ENCODE measurements at regions not wholly inside any gene's neighbourhood (a gene's known extent, or its start where the extent isn't known, plus 50 kb on each side); places are given as distances from the start of the nearest gene placed in this dataset.
"Not testable (repeated sequence)": the region's sequence is repeated elsewhere in the genome, so short reads cannot be mapped to it uniquely, and the experiment has no call there.

DNA sequence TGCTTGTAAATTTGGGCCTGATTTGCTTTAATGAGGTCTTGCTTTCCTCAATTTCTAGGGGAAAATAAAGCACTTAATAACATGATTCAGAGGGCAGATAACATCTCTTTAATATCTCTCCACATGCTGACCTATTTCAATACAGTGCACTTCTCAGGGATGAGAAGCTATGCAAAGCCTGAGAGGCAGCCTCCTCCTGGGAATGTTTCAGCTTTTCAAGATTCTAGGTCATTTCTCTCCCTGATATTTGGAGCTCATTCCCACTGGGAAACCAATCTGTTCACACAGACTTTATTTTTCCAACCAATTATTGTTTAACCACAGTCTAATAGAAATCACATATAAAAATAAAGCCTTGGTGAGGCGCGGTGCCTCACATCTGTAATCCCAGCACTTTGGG is 67.0 kb upstream of the LSAMP start:
- H3K27me3 ChIP-seq: no peaks in the 10 kb centered on the region
- H3K4me3 ChIP-seq: no peak overlapping the region
- H3K4me1 ChIP-seq: no peaks in the 10 kb centered on the region
- H3K27ac ChIP-seq: no peak overlapping the region
- no peaks in the 10 kb centered on the region for H3K36me3 ChIP-seq
- TF ChIP-seq, protein P1, sequence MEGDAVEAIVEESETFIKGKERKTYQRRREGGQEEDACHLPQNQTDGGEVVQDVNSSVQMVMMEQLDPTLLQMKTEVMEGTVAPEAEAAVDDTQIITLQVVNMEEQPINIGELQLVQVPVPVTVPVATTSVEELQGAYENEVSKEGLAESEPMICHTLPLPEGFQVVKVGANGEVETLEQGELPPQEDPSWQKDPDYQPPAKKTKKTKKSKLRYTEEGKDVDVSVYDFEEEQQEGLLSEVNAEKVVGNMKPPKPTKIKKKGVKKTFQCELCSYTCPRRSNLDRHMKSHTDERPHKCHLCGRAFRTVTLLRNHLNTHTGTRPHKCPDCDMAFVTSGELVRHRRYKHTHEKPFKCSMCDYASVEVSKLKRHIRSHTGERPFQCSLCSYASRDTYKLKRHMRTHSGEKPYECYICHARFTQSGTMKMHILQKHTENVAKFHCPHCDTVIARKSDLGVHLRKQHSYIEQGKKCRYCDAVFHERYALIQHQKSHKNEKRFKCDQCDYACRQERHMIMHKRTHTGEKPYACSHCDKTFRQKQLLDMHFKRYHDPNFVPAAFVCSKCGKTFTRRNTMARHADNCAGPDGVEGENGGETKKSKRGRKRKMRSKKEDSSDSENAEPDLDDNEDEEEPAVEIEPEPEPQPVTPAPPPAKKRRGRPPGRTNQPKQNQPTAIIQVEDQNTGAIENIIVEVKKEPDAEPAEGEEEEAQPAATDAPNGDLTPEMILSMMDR (IDR thresholded peaks at IDR 0.05): no peak
- H3K9me3 ChIP-seq: no peaks in the 10 kb centered on the region
- no peak for DNase-seq (ENCODE audit: low spot score)

DNA sequence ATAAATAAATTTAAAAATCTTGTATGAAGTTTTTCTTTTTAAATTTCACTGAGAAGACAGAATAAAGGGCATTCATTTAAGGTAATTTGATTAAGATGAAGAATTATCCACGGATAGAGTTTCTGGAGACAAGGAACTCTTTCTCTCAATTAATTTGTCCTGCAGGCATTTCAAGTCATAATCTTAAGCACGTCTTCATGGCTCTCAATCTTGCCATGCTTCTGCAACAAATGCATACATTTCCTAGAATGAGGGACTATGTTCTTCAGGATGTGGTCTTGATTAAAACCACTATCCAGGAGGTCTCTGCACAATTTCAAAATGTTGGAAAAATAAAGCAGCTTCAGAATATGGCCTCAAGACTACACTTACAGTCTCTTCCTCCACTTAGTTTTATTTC is 67.6 kb upstream of the LSAMP start:
- Histone ChIP-seq H3K4me3 (no peak overlapping the region), H3K4me1 (no peaks in the 10 kb centered on the region), H3K27me3 (no peaks in the 10 kb centered on the region), H3K36me3 (no peaks in the 10 kb centered on the region), H3K27ac (no peak overlapping the region), H3K9me3 (no peaks in the 10 kb centered on the region)
- DNase-seq (ENCODE audit: low spot score): no peak
- TF ChIP-seq, protein P1 (IDR thresholded peaks at IDR 0.05): no peak

- Histone ChIP-seq H3K9me3 (no peaks in the 10 kb centered on the region), H3K4me1 (no peaks in the 10 kb centered on the region), H3K27ac (no peak overlapping the region), H3K36me3 (no peaks in the 10 kb centered on the region), H3K27me3 (no peaks in the 10 kb centered on the region), H3K4me3 (no peak overlapping the region)
- DNase-seq (ENCODE audit: low spot score): no peak
- TF ChIP-seq, protein P1 (IDR thresholded peaks at IDR 0.05): no peak
These were observed 70.7 kb upstream of the LSAMP start for GRCh38 chr3:116515973-116516372.

GRCh38 chr3:116517308-116517707 is 72.0 kb upstream of the LSAMP start:
- Histone ChIP-seq H3K27me3 (no peaks in the 10 kb centered on the region), H3K36me3 (no peaks in the 10 kb centered on the region), H3K4me1 (no peaks in the 10 kb centered on the region), H3K9me3 (no peaks in the 10 kb centered on the region), H3K4me3 (no peak overlapping the region), H3K27ac (no peak overlapping the region)
- no peak for DNase-seq (ENCODE audit: low spot score)
- TF ChIP-seq, protein P1 (IDR thresholded peaks at IDR 0.05): no peak

DNA sequence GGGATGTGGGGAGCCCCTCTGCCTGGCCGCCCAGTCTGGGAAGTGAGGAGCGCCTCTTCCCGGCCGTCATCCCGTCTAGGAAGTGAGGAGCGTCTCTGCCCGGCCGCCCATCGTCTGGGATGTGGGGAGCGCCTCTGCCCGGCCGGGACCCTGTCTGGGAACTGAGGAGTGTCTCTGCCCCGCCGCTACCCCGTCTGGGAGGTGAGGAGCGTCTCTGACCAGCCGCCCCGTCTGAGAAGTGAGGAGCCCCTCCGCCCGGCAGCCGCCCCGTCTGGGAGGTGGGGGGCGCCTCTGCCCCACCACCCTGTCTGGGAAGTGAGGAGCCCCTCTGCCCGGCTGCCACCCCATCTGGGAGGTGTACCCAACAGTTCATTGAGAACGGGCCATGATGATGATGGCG is 73.8 kb upstream of the LSAMP start:
- not testable (repeated sequence) for H3K4me3 ChIP-seq; H3K27me3 ChIP-seq; H3K9me3 ChIP-seq; DNase-seq (ENCODE audit: low spot score); H3K27ac ChIP-seq; H3K4me1 ChIP-seq; H3K36me3 ChIP-seq

- H3K27me3 ChIP-seq; H3K27ac ChIP-seq; H3K4me3 ChIP-seq; H3K9me3 ChIP-seq; H3K4me1 ChIP-seq; DNase-seq (ENCODE audit: low spot score); H3K36me3 ChIP-seq: not testable (repeated sequence)
These were observed 74.5 kb upstream of the LSAMP start for GRCh38 chr3:116519823-116520222.

DNA sequence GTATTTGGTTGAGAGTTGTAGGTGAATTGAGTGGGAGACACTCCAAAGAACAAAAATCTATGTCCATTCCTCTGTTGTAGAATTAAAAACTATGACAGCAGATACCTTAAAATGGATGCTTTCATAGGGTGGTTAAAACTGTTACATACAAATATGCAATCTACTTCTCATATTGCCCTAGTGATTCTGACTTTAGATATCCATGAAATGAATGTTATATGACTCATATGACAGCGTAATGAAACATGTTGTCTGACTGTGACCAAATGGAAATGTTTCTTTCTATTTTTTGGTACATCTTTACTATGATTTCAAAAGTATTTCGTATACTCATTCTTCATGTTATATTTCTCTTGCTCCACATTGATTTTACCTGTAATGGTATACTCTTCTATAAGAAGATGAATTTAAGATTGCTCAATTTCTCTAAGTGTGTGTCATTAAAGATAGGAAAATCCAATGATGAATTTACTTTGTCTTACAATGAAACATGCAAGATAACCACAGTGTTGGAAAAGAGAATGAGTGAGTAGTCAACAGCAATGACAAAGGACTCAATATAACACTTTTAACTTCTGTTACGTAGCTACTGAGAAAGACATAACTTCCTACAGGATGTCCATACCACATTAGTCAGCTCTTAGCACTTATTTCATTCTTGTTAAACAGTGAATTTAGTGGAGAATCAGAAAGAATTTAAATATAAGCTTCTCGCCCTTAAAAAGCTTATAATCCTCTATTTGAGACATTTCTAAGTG is 79.3 kb upstream of the LSAMP start:
- H3K4me3 ChIP-seq: no peak overlapping the region
- no peak for DNase-seq (ENCODE audit: low spot score)
- H3K4me1 ChIP-seq: no peaks in the 10 kb centered on the region
- H3K36me3 ChIP-seq: no peaks in the 10 kb centered on the region
- no peak overlapping the region for H3K27ac ChIP-seq
- H3K27me3 ChIP-seq: no peaks in the 10 kb centered on the region
- H3K9me3 ChIP-seq: no peaks in the 10 kb centered on the region
- TF ChIP-seq, protein P1 (IDR thresholded peaks at IDR 0.05): no peak
